Adipocyte (in vitro differentiated cells): ENCODE measurements at regions not wholly inside any gene's neighbourhood (a gene's known extent, or its start where the extent isn't known, plus 50 kb on each side); places are given as distances from the start of the nearest gene placed in this dataset.

Source experiments
- DNase-seq: peaks from one replicate; pipeline ENCODE4 v3.0.0-alpha.2; 2015; ENCODE audit warnings: low read depth
- H3K27me3 ChIP-seq: replicated peaks from 2 replicates; pipeline ENCODE4 v1.7.0; 2013; ENCODE audit warnings: mild to moderate bottlenecking, low read length, moderate library complexity; ENCODE audit not compliant: control insufficient read depth, insufficient read depth
- H3K36me3 ChIP-seq: 2 replicates; pipeline ENCODE4 v1.7.0; 2013; ENCODE audit warnings: low read length, mild to moderate bottlenecking, moderate library complexity; ENCODE audit not compliant: control insufficient read depth, insufficient read depth, severe bottlenecking
- H3K4me1 ChIP-seq: 2 replicates; pipeline ENCODE4 v1.7.0; 2013; ENCODE audit warnings: mild to moderate bottlenecking, low read length, moderate library complexity; ENCODE audit not compliant: control insufficient read depth, insufficient read depth
- H3K4me3 ChIP-seq: 2 replicates; pipeline ENCODE4 v1.7.0; 2013; ENCODE audit warnings: mild to moderate bottlenecking, low read length, moderate library complexity
- H3K9ac ChIP-seq: 2 replicates; pipeline ENCODE4 v1.7.0; 2013; ENCODE audit warnings: mild to moderate bottlenecking, low read length, moderate library complexity
- H3K9me3 ChIP-seq: 2 replicates; pipeline ENCODE4 v1.7.0; 2013; ENCODE audit warnings: mild to moderate bottlenecking, low read length, moderate library complexity; ENCODE audit not compliant: control insufficient read depth

DNA sequence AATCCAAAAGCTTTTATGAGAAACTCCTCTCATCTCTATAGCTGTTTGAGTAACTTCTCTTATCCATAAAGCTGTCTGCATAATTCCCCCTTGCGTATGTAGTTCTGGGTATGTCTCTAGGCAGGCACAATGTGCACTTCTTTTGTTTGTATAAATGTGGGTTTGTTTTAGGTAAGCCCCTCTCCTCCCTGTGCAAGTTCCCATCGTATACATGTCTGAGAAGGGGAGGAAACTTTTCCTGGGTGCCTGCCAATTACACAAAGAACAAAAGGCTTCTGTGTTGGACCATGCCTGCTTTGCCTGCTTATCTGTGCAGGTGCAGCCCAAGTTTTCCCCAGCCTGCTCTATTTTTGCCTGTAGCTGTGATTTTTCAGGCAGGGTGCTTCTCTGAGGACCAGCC lies 96.7 kb downstream of the CCER1 start:
- no peaks in the 10 kb centered on the region for H3K9me3 ChIP-seq
- no peak overlapping the region for H3K4me3 ChIP-seq
- no peaks in the 10 kb centered on the region for H3K27me3 ChIP-seq
- no peaks in the 10 kb centered on the region for H3K36me3 ChIP-seq
- peaks cover 5% of the 10 kb centered on the region for H3K4me1 ChIP-seq
- H3K9ac ChIP-seq = no peak overlapping the region
- DNase-seq = no peak

DNA sequence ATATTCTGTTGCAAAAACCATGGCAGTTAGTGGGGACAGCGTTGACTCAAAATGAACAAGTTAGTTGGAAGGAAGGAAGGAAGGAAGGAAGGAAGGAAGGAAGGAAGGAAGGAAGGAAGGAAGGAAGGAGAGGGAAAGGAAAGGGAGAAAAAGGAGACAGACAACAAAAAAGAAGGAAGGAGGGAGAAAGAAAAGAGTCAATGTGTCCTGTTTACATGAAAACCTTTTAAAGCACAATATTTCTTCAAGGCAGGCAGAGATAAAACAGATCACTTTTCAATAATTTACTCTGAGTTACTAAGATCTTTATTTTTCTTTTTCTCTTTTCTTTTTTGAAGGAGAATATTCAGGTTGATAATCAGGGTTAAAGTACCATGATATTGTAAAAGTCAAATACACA lies 99.4 kb downstream of the CCER1 start:
- Histone ChIP-seq H3K9me3 (no peaks in the 10 kb centered on the region), H3K9ac (no peak overlapping the region), H3K27me3 (no peaks in the 10 kb centered on the region), H3K36me3 (no peaks in the 10 kb centered on the region), H3K4me1 (peaks cover 5% of the 10 kb centered on the region), H3K4me3 (no peak overlapping the region)
- no peak for DNase-seq

DNA sequence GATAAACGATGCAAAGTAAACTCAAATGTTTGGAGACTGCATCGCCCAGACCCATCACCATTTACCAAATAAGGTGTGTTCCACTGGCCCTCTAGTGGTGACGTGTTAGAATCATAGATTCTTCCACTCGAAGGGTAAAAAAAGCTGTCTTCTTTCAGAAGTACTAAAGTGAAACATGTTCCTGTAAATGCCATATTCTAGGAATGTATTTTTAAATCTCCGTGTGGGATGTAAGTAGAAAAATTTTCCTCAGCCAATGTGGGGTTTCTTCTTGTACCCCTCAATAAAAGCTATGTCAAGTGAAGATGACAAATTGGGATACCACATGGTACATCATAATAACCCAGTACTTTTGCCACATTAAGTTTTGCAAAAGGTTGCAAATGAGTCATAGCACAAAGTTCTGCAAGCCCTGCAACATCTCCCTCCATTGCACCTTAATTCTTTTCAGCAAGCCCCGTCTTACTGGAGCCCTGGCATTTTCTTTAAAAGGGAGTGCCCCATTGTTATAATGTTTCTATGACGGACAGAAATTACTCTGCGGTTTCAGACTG lies 100.8 kb downstream of the CCER1 start:
- no peak overlapping the region for H3K4me3 ChIP-seq
- H3K9me3 ChIP-seq = no peaks in the 10 kb centered on the region
- H3K4me1 ChIP-seq = peaks cover 5% of the 10 kb centered on the region
- no peaks in the 10 kb centered on the region for H3K27me3 ChIP-seq
- no peak overlapping the region for H3K9ac ChIP-seq
- peak; percentile 82 for DNase-seq
- no peaks in the 10 kb centered on the region for H3K36me3 ChIP-seq

DNA sequence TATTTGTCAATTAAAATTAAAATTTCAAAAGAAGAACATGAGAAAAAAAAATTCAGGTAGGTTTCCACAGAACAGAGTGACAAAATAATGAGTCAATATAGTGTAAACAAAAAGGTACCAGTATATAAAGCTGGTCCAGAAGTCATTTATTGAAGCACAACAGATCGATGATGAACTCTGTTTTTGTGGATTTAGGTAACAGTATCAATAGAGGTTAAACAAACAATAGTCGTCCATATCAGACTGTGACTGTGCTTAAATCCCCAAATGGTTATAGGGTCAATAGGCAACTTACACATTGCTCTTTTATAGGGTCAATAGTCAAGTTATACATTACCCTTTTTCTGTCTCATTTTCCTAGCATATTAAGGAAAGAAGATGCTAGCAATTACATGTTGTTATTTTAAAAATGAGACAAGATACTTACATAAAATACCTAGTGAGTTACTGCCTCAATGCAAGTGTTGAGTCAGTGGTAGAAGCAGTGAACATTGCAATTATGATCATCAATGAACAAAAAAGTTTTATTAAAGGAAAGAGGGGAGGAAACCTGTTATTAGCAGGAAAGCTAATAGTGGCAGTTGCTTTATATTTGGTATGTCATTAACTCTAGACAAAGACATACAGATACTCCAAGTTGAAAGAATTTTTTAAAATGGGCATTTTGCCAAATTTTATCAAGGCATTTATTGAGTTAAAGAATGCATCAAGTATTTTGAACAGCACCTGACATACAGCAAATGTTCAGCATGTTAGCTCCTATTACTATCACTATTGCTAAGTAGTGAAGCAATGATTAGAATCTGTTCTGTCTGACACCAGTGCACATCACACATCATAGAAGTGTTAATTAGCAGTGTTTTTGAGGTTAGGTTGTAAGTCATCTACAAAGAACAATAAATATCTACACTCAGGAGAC lies 102.9 kb downstream of the CCER1 start:
- H3K9ac ChIP-seq = no peak overlapping the region
- DNase-seq = no peak
- peaks cover 5% of the 10 kb centered on the region for H3K4me1 ChIP-seq
- no peaks in the 10 kb centered on the region for H3K27me3 ChIP-seq
- H3K9me3 ChIP-seq = no peaks in the 10 kb centered on the region
- H3K4me3 ChIP-seq = no peak overlapping the region
- H3K36me3 ChIP-seq = no peaks in the 10 kb centered on the region

DNA sequence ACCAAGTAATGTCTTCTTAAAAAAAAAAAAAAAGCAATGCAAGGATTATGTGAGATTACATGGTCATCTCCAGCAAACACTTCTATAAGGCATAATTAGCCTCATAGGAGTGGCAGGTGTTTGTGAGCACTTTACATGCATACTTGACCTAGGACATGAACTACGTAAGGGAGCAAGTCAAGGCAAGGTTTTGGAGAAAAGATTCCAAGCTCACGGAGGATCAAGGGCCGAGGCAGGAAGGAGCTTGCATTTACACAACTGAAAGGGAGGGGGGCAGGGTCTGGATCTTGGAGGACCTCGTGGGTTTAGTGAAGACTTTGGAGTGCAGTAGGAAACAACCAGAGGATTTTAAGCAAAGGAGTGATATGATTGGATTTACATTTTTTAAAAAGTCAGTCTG lies 112.5 kb downstream of the CCER1 start:
- DNase-seq = no peak

DNA sequence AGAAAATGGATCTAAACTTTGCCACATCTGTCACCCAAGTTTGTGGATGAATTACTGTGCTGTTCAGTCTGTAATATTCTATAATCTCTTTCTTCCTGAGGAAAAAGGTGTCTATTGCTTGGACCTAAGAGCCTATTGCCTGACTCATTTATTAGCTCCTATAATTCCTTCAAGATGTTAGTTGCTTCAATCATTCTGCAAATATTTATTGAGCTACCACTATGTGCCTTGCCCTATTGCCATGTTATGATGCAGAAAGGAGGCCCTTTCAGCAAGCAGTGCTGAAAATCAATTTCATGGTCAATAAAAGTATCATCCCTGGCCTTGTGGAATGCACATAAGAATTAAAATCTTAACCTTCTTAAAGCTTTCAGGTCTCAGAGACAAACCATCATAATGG lies 113.6 kb downstream of the CCER1 start:
- H3K4me3 ChIP-seq = no peak overlapping the region

More for the DNA sequence above, 112.5 kb downstream of the CCER1 start:
- H3K4me3 ChIP-seq = no peak overlapping the region
- no peaks in the 10 kb centered on the region for H3K4me1 ChIP-seq
- no peaks in the 10 kb centered on the region for H3K27me3 ChIP-seq
- H3K9ac ChIP-seq = no peak overlapping the region
- H3K36me3 ChIP-seq = no peaks in the 10 kb centered on the region
- no peaks in the 10 kb centered on the region for H3K9me3 ChIP-seq

DNA sequence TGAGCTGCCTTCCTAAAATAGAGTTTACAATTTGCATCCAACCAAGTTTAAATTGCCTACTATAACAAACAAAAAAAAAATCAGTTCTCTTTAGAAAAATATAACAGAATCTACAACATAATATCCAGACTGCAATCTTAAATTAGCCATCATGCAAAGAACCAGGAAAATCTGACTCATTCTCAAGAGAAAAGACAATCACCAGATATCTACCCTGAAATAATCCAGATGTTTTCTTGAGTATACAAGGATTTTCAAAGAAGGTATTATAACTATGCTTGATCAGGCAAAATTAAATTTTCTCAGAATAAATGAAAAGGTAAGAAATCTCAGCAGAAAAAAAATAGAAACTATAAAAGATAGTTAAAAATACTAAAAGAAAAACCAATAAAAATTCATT lies 115.6 kb downstream of the CCER1 start:
- no peak overlapping the region for H3K4me3 ChIP-seq
- peak; percentile 44 for DNase-seq
- no peak overlapping the region for H3K9ac ChIP-seq

More for the DNA sequence above, 113.6 kb downstream of the CCER1 start:
- Histone ChIP-seq H3K36me3 (no peaks in the 10 kb centered on the region), H3K4me1 (no peaks in the 10 kb centered on the region), H3K9me3 (no peaks in the 10 kb centered on the region), H3K27me3 (no peaks in the 10 kb centered on the region), H3K9ac (no peak overlapping the region)
- DNase-seq = no peak

DNA sequence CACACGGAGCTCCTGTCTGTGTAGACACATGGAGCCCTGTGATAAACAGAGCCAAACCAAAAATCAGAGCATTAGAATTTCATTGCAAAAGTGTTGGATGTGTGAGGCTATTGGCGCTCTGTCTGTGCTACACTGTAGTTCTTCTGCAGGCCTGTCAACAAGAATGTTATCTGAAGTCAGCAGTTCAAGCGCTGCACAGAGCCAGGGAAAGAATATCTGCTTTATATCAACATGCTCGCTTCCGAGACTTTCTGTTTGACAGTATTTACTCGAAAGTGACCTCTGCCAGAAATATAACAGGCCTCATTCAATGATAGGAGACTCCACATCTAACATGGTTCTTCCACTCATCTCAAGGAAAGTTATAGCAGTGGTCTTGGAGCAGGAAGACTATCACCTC lies 118.3 kb downstream of the CCER1 start:
- no peaks in the 10 kb centered on the region for H3K36me3 ChIP-seq
- no peaks in the 10 kb centered on the region for H3K4me1 ChIP-seq
- no peak overlapping the region for H3K9ac ChIP-seq
- no peaks in the 10 kb centered on the region for H3K27me3 ChIP-seq
- H3K9me3 ChIP-seq = no peaks in the 10 kb centered on the region
- H3K4me3 ChIP-seq = no peak overlapping the region
- DNase-seq = no peak

More for the DNA sequence above, 115.6 kb downstream of the CCER1 start:
- Histone ChIP-seq H3K4me1 (no peaks in the 10 kb centered on the region), H3K27me3 (no peaks in the 10 kb centered on the region), H3K9me3 (no peaks in the 10 kb centered on the region), H3K36me3 (no peaks in the 10 kb centered on the region)

DNA sequence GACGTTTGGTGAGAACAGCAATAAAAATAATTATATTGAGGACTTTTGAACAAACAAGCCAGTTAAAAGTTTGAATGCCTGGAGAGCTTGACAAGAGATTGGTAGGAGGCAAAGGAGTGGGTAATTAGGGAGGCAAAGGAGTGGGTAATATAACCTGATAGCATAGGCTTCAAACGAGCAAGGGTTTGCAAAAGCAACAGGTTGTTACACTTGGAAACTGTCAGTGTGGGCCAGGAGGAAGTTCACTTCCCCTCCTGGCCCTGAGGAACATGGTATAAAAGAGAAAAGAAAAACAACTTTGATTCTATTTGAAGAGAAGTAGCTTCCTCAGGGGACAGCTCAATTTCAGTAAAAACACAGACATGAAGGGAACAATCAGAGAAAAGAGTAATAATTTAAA lies 121.7 kb downstream of the CCER1 start:
- no peak for DNase-seq
- Histone ChIP-seq H3K4me3 (no peak overlapping the region), H3K27me3 (no peaks in the 10 kb centered on the region), H3K36me3 (no peaks in the 10 kb centered on the region), H3K9me3 (no peaks in the 10 kb centered on the region), H3K9ac (no peak overlapping the region), H3K4me1 (no peaks in the 10 kb centered on the region)

DNA sequence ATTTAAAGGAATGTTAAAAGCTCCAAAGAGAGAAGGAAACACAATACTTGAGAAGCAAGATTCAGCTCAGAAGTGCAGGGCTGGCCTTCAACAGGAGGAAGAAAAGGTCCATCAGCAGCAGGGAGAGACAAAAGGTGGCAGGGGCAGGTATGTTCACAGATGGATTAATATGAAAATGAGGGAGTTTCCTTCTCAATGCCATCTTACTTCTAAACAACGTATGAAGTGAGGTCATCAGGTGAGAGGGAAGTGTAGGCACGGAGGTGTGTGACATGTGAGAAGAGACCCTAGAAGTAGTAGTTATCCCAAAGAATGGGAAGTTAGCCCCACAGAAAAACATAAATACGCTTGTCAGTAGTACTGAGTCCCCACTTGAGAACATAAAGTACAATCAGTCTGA lies 122.5 kb downstream of the CCER1 start:
- no peak overlapping the region for H3K9ac ChIP-seq
- no peaks in the 10 kb centered on the region for H3K36me3 ChIP-seq
- no peak overlapping the region for H3K4me3 ChIP-seq
- no peaks in the 10 kb centered on the region for H3K9me3 ChIP-seq
- no peak for DNase-seq
- H3K27me3 ChIP-seq = no peaks in the 10 kb centered on the region
- no peaks in the 10 kb centered on the region for H3K4me1 ChIP-seq

DNA sequence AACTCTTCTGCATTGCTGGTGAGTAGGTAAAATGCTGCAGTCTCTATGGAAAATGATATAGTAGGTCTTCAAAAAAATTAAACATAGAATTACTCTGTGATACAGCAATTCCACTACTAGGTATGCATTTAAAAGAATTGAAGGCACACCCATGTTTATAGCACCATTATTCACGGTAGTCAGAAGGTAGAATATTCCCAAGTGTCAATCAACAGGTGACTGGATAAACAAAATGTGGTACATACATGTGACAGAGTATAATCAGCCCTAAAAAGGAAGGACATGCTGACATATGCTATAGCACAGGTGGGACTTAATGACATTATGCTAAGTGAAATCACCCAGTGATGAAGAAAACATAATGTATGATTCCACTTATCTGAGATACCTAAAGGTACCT lies 123.3 kb downstream of the CCER1 start:
- Histone ChIP-seq H3K9me3 (no peaks in the 10 kb centered on the region), H3K4me3 (no peak overlapping the region), H3K4me1 (no peaks in the 10 kb centered on the region), H3K9ac (no peak overlapping the region), H3K36me3 (no peaks in the 10 kb centered on the region), H3K27me3 (no peaks in the 10 kb centered on the region)
- no peak for DNase-seq
